BJ (cell line): ENCODE measurements at regions not wholly inside any gene's neighbourhood (a gene's known extent, or its start where the extent isn't known, plus 50 kb on each side); places are given as distances from the start of the nearest gene placed in this dataset.

Experiments used
- CTCF ChIA-PET: fragments of 350-600 bp; formaldehyde crosslinking; extraction: SDS; loops from one replicate; lab custom pipeline; 2021; ENCODE audit warnings: antibody characterized with exemption, inconsistent platforms; lab: Yijun Ruan, JAX
- POLR2A ChIA-PET: fragments of 300-600 bp; sonication (Branson Sonifier 250); formaldehyde crosslinking; extraction: SDS; loops from one replicate; lab custom pipeline; 2021; ENCODE audit warnings: antibody characterized with exemption; lab: Charles Lee
- DNase-seq: peaks from one replicate; pipeline ENCODE4 v3.0.0-alpha.2; 2011; ENCODE audit warnings: low read depth
- H3K27me3 ChIP-seq: 2 replicates; pipeline ENCODE4 v1.6.0; 2011; ENCODE audit warnings: low read length; ENCODE audit not compliant: control insufficient read depth, insufficient read depth
- H3K36me3 ChIP-seq: 2 replicates; pipeline ENCODE4 v1.5.1; 2011; ENCODE audit warnings: low read length; ENCODE audit not compliant: control insufficient read depth, insufficient read depth
- H3K4me3 ChIP-seq: 2 replicates; pipeline ENCODE4 v1.5.1; 2011; ENCODE audit warnings: low read depth, mild to moderate bottlenecking, control low read depth, low read length
- TF ChIP-seq, protein P1 (sequence below): IDR thresholded peaks from 2 replicates; pipeline ENCODE4 v1.5.1; 2011; ENCODE audit warnings: low read depth, mild to moderate bottlenecking, control low read depth, inconsistent platforms, low read length, moderate library complexity; ENCODE audit not compliant: insufficient read depth

DNA sequence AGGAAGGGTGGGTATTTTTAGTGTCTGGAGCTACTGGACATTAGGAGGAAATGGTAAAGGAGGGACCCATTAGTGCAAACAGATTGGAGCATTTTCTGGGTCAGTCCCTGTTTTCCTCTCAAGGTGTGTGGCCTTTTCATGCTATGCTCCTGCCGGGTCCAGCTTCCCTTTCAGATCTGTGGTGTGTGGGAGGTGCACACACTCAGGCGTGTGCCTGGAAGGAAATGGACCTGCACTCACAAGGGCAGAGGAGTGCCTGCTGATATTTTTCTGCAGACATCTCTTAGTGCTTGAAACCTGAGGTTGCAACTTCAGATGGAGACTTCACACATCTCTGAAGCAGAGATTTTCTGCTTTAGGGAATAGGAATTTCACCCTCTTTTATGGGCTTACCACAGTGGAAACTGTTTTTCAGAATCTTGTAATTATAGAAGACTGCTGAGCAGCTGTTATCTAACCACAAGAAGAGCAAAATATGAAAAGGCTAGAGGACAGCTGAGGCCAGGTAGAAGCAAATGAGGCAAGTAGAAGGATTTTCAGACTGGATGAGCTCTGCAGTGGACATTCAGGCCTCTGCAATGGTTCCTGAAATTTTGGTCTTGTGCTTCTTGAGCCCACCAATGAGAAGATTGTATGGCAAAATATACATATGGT, 764.3 kb downstream of the QKI start:
- H3K36me3 ChIP-seq, result no peaks in the 10 kb centered on the region
- ChIA-PET CTCF (no interaction called here), POLR2A (no interaction called here)
- no peaks in the 10 kb centered on the region for H3K27me3 ChIP-seq
- DNase-seq, result no peak
- H3K4me3 ChIP-seq, result no peak overlapping the region
- TF ChIP-seq, protein P1, sequence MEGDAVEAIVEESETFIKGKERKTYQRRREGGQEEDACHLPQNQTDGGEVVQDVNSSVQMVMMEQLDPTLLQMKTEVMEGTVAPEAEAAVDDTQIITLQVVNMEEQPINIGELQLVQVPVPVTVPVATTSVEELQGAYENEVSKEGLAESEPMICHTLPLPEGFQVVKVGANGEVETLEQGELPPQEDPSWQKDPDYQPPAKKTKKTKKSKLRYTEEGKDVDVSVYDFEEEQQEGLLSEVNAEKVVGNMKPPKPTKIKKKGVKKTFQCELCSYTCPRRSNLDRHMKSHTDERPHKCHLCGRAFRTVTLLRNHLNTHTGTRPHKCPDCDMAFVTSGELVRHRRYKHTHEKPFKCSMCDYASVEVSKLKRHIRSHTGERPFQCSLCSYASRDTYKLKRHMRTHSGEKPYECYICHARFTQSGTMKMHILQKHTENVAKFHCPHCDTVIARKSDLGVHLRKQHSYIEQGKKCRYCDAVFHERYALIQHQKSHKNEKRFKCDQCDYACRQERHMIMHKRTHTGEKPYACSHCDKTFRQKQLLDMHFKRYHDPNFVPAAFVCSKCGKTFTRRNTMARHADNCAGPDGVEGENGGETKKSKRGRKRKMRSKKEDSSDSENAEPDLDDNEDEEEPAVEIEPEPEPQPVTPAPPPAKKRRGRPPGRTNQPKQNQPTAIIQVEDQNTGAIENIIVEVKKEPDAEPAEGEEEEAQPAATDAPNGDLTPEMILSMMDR, result no peak

DNA sequence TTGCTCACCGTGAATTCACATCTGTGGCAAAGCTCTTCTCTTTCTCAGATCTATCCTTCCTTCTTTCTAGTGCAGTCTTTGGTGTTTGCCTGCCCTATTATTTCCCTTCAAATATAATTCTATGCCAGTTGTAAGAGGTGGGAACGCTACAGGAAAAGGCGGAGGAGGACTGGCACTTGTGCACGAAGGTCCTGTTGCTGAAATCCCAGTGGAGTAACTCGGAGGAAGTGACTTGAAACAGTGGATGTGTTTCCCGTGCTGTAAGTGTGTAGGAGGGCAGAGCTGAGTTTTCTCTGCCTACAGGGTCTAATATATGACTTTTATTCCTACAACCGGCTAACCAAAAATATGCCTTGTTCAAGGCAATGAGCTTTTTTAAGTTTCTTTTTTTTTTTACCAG, 754.8 kb downstream of the QKI start:
- TF ChIP-seq, protein P1, result no peak

DNA sequence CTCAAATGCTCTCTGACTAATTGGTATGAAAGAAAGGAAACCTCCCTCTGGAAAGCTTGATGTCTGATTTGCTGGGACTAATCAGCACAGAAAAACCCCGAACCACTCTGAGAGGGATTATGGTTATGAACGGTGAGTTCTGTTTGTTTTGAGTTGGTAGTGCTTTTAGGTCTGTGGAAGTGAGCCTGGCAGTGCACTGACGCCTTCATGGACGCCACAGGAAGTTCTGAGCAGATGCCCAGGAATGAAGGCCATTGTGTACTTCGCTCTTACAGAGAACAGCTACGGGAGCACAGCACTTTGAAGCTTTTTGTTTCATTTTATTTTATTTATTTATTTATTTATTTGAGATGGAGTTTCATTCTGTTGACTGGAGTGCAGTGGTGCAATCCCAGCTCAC, 754.1 kb downstream of the QKI start:
- ChIA-PET CTCF (no interaction called here), POLR2A (no interaction called here)
- Histone ChIP-seq H3K27me3 (no peaks in the 10 kb centered on the region), H3K36me3 (no peaks in the 10 kb centered on the region), H3K4me3 (no peak overlapping the region)
- TF ChIP-seq, protein P1, result no peak
- no peak for DNase-seq

More for the DNA sequence above, 754.8 kb downstream of the QKI start:
- ChIA-PET POLR2A (no interaction called here), CTCF (no interaction called here)
- no peak for DNase-seq
- no peaks in the 10 kb centered on the region for H3K27me3 ChIP-seq
- no peak overlapping the region for H3K4me3 ChIP-seq
- no peaks in the 10 kb centered on the region for H3K36me3 ChIP-seq

DNA sequence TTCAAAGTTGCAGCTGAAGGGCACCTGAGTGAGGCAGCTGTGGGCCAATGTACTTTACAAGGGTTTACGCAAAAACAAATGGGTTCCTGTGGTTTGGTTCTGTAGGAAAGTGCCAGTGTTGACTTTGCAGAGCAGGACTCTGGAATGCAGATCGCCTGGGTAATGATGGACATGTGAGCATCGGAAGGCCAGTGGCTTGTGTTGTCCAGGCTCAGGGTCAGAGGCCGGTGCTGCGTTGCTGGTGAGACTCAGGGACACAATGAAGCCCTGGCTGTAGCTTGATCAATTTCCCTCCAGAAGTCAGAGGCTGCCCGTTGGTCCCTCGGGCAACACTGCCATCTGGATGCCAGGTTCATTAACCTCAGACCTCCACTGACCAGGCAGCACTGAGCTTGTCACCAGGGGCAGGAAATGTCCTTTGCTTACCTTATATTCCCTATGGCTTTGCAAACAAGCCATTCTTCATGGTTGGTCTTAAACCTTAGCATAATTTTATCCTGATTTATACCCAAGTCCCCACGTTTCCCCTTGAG, 753.4 kb downstream of the QKI start:
- no peak for DNase-seq
- H3K4me3 ChIP-seq, result no peak overlapping the region
- TF ChIP-seq, protein P1, result no peak
- no peaks in the 10 kb centered on the region for H3K36me3 ChIP-seq
- ChIA-PET CTCF (no interaction called here), POLR2A (no interaction called here)
- H3K27me3 ChIP-seq, result no peaks in the 10 kb centered on the region

DNA sequence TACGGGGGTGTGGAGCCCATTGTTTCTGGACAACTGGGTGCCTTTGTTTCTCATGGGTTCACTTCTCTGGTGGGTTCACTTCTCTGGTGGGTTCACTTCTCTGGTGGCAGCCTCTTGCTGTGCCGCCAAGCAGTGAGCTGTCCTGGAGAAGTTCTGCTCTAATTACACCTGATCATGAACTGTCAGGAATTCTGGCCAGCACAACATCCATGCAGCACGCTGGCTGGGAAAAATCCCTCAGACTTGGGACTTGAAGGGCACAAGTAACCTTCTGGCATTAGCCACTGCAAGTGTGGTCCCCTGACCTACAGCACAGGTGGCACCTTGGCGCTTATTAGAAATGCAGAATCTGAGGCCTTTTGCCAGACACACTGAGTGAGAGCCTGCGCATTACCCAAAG, 752.5 kb downstream of the QKI start:
- no peak for DNase-seq
- ChIA-PET POLR2A (no interaction called here), CTCF (no interaction called here)
- Histone ChIP-seq H3K36me3 (no peaks in the 10 kb centered on the region), H3K4me3 (no peak overlapping the region), H3K27me3 (no peaks in the 10 kb centered on the region)
- TF ChIP-seq, protein P1, result no peak
